Effector memory CD4-positive, alpha-beta T cell (primary cell): ENCODE measurements at regions not wholly inside any gene's neighbourhood (a gene's known extent, or its start where the extent isn't known, plus 50 kb on each side); places are given as distances from the start of the nearest gene placed in this dataset.
"Not testable (repeated sequence)": the region's sequence is repeated elsewhere in the genome, so short reads cannot be mapped to it uniquely, and the experiment has no call there.

Experiments
- DNase-seq, 3 donors: peaks; one replicate each; pipeline ENCODE4 v3.0.0-alpha.2; 2020
- H3K27ac ChIP-seq: 2 replicates; pipeline ENCODE4 v1.7.0; 2013; ENCODE audit warnings: mild to moderate bottlenecking, low read length, moderate library complexity; ENCODE audit not compliant: insufficient read depth, poor library complexity, severe bottlenecking
- H3K27me3 ChIP-seq: replicated peaks from 2 replicates; pipeline ENCODE4 v1.7.0; 2013; ENCODE audit warnings: mild to moderate bottlenecking, low read length; ENCODE audit not compliant: insufficient read depth, control insufficient read depth, poor library complexity, severe bottlenecking
- H3K36me3 ChIP-seq: 2 replicates; pipeline ENCODE4 v1.7.0; 2013; ENCODE audit warnings: mild to moderate bottlenecking, low read length, moderate library complexity; ENCODE audit not compliant: control insufficient read depth, insufficient read depth
- H3K4me1 ChIP-seq: 2 replicates; pipeline ENCODE4 v1.7.0; 2013; ENCODE audit warnings: low read length, mild to moderate bottlenecking; ENCODE audit not compliant: control insufficient read depth, insufficient read depth, poor library complexity, severe bottlenecking
- H3K4me3 ChIP-seq: 2 replicates; pipeline ENCODE4 v1.7.0; 2013; ENCODE audit warnings: low read length, low read depth, mild to moderate bottlenecking; ENCODE audit not compliant: insufficient read depth, poor library complexity, severe bottlenecking
- H3K9me3 ChIP-seq: 2 replicates; pipeline ENCODE4 v1.7.0; 2013; ENCODE audit warnings: mild to moderate bottlenecking, low read length, moderate library complexity; ENCODE audit not compliant: control insufficient read depth

DNA sequence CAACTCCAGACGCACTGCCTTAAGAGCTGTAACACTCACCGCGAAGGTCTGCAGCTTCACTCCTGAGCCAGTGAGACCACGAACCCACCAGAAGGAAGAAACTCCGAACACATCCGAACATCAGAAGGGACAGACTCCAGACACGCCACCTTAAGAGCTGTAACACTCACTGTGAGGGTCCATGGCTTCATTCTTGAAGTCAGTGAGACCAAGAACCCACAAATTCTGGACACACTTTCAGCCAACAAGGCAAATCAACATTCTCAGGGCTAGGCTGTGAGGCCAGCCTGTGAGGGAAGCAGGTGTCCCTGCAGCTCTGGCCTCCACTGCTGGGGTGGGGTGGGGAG is 275.3 kb downstream of the ADGRD1 start:
- not testable (repeated sequence) for H3K9me3 ChIP-seq, H3K27ac ChIP-seq, H3K27me3 ChIP-seq

DNA sequence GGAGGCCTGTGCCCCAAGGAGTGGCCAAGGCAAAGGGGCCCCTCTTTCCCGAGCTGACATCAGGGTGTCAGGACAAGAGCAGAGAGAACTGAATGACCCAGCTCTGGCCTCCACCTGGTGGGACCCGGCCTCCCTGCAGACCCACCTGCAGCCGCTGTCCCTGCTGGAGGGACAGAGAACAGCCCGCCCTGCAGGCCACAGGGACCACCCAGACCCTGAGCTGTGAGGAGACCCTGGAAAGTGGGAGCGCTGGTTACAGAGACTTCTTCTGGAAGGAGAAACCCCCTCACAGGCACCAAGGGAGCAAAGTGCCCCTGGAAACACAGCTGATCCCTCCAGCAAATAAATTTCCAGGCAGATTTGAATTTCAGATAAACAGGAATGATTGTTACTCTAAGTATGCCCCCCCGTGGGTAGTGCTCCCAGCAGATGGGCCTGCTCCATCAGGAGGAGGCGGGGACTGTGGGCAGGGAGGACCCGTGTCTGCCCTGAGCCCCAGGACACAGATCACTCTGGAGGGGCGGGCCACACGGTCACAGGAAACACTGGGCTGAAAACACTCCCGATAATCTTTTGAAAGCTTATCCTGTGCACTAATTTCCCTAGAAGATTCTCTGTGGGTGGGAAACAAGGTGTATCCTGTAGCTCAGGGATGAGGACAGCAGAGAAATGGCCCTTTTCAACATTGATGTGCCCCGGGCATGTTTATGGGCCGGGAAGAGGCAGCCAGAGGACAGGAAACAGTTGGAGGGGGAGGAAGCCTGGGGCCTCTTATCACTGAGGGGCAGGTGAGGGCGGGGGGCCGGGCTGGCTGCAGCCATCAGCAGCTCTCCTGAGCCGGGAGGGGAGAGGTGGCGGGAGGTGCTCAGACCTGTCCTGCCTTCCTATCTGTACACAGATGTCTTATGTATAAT is 276.0 kb downstream of the ADGRD1 start:
- Histone ChIP-seq H3K36me3 (no peaks in the 10 kb centered on the region), H3K9me3 (no peaks in the 10 kb centered on the region), H3K27me3 (no peaks in the 10 kb centered on the region), H3K27ac (no peak overlapping the region), H3K4me3 (no peak overlapping the region), H3K4me1 (no peaks in the 10 kb centered on the region)
- no peak for DNase-seq

More for the DNA sequence above, 275.3 kb downstream of the ADGRD1 start:
- H3K4me1 ChIP-seq, H3K36me3 ChIP-seq, H3K4me3 ChIP-seq, DNase-seq: not testable (repeated sequence)

DNA sequence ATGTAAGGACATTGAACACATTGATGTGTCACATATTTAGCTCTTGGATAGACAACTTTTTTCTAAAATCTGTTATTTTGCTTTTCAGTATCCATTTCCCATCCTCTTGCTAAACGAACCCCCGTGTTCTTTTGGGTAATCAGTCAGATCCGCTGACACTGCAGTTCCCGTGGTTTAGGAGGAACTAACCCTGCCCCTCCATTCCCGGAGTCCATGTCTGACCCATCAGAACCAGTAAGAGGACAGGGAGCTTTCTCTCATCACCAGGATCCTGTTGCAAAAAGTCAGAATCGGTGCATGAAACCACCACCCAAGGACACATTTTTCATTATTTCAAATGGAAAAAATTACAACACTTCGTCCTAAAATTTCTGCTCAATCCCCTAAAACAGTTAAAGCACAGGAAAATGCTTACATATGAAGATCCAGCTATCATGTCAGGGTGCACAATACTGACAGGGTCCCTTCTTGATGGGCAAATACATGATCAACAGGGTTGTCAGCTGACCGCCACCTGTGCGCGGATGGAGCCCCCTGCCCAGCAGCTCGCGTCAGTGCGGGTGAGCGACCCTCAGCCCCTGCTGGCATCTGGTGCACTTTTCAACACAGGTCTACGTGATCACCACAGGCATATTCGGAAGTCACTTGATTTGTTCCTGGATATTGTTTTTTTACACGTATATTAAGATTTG is 276.8 kb downstream of the ADGRD1 start:
- no peaks in the 10 kb centered on the region for H3K27me3 ChIP-seq
- H3K36me3 ChIP-seq: no peaks in the 10 kb centered on the region
- no peak overlapping the region for H3K27ac ChIP-seq
- H3K9me3 ChIP-seq: no peaks in the 10 kb centered on the region
- no peak for DNase-seq
- no peaks in the 10 kb centered on the region for H3K4me1 ChIP-seq
- no peak overlapping the region for H3K4me3 ChIP-seq

DNA sequence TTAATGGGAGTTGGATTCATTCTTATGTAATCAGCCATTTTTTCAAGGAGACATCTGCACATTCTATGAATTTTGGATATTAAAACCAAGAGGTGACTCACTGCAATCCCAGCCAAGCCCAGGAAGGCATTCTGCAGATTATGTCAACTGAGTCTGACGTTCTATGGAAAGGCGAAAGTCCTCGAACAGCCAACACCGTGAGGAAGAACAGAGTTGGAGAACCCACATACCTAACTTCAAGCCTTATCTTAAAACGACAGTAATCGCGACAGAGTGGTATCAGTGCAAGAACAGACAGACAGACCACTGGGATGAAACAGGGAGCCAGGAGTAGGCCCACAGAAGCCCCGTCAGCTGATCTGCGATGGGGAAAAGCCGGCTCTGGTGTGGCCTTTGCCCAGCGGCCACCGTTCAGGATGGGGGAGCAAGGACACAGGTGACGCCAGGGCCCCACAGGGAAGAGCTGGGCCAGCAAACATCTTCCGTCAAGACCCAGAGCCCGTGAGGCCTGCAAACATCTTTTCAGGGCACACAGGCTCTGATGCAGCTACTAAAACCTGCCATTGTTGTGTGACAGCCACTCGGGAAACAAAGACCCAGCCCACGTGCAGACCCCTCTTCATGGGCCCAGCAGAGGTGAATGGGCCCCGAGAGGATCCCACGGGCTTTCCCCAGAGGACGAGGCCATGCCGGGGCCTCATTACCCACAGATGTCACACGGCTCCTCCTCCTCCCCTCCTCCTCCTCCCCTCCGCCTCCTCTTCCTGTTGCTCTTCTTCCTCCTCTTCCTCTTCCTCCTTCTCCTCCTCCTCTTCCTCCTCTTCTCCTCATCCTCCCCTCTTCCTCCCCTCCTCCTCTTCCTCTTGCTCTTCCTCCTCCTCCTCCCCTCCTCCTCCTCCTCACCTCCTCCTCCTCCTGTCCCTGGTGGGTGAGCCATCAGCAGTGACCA is 277.6 kb downstream of the ADGRD1 start:
- Histone ChIP-seq H3K27me3 (no peaks in the 10 kb centered on the region), H3K9me3 (no peaks in the 10 kb centered on the region), H3K36me3 (no peaks in the 10 kb centered on the region), H3K4me3 (no peak overlapping the region), H3K4me1 (no peaks in the 10 kb centered on the region), H3K27ac (no peak overlapping the region)
- DNase-seq: no peak

DNA sequence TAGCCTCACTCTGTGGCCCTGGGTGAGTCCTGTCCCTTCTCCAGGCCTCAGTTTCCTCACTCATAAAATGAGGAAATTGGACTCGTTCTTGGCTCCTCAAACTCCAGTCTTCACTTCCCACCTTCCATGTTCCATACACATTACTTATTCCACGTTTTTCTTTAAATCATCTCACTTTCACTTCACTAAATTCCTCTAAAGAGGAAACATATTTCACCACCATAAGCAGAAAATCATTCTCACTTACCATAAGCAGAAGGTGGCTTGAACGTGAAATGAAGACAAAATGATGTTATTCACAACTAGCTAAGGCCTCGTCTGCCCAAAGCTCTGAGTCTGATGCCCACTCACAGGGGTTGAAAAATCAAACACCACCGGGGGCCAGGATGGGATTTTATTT is 278.3 kb downstream of the ADGRD1 start:
- Histone ChIP-seq H3K4me3 (no peak overlapping the region), H3K36me3 (no peaks in the 10 kb centered on the region), H3K27me3 (no peaks in the 10 kb centered on the region), H3K27ac (no peak overlapping the region), H3K9me3 (no peaks in the 10 kb centered on the region), H3K4me1 (no peaks in the 10 kb centered on the region)
- DNase-seq: no peak

DNA sequence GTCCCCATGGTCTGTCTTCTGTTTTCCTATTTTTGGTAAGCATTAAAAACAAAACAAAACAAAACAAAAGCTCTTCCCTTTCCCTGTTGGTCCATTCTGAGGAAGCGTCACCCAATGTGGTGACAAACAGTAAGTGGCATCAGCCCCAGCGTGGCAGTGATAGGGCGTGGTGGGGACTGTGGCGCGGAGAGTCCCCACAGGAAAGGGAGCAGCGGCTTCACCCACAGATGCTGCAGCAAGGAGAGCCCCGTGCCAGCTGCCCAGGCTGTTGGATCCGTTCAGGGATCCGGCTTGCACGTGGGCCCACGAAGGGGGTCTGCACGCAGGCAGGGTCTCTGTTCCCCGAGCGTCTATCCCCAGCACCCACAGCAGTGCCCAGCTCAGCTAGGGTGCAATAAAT is 279.2 kb downstream of the ADGRD1 start:
- H3K9me3 ChIP-seq, DNase-seq, H3K27me3 ChIP-seq, H3K4me3 ChIP-seq, H3K27ac ChIP-seq, H3K36me3 ChIP-seq, H3K4me1 ChIP-seq: not testable (repeated sequence)

DNA sequence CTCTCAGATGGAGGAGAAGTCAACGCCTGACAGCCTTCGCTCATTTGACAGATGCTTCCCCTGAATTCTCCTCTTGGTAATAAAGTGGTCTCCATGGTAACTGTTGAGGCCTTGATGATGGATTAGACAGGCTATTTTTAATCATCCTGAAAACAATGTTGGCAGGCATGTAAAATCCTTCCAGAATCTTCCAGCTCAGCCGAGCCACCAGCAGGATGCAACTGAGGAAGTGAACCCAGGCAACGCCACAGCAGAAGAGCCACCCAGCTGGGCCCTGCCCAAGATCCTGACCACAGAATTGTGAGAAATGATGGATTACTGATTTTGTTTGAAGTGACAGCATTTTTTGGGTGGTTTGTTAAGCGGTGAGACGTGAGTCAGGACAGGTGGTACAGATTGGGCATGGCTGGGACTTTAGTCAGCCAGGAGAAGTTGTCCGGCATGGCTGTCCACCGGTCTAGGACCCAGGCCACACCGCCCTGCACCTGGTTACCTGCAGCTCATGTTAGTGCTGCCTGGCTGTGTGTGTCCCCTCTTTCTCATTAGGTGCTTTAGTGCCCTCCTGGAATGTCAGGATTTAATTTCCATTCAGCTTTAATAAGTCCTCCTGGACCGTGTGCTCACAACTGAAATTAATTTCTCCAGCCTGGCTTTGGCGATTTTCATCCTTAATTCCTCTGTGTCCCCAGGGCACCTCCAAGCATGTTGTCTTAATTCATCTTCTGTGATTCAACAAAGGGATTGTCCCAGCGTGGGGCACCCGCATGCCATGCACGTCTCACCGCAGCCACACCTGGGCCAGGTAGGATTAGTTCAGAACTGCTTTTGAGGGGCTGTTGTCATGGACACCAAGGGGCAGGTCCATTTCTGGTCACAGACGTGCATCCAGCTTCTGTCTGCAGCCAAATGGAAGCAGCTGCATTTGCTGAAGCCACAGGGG is 280.4 kb downstream of the ADGRD1 start:
- H3K27me3 ChIP-seq, DNase-seq, H3K36me3 ChIP-seq, H3K4me3 ChIP-seq, H3K27ac ChIP-seq, H3K4me1 ChIP-seq, H3K9me3 ChIP-seq: not testable (repeated sequence)

DNA sequence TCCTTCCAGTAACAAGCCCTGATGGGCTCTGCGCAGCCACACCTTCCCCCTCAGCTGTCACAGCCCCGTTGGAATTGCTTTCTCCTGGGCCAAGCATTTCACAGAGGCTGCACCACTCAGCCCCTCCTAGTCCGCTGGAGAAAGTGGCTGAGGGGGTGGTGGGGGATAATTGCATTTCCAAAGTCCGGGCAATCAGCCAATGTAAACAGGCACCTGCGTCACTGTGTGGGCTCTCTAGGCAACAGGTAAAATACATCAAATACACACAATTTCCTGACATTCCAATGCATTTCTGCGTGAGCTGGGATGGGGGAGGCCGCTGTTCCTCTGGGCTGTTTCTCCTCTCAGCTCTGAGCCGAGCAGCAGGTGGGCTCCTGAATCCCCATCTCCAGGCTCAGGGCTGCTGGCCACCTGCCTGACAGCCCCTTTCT is 281.1 kb downstream of the ADGRD1 start:
- not testable (repeated sequence) for H3K36me3 ChIP-seq, H3K27me3 ChIP-seq, DNase-seq, H3K27ac ChIP-seq, H3K4me3 ChIP-seq, H3K9me3 ChIP-seq, H3K4me1 ChIP-seq

DNA sequence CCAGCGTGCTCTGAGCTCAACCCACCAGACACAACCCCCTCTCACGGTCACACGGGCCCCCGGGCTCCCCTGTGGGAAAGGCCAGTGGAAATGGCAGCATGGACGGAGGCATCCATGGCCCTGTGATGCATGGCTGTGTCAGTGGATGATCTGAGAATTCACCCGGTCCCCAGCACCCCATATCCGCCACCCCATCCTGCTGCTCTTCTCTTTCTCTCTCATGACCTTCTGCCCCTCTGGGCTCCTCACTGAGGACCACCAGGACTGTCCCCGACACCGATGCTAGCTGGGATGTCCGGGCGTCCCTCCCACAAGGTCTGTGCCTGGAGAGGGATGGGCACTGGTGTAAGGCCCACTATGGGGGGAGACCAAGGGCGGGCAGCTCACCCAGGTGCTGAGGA is 282.2 kb downstream of the ADGRD1 start:
- no peak for DNase-seq
- H3K27me3 ChIP-seq: no peaks in the 10 kb centered on the region
- H3K27ac ChIP-seq: no peak overlapping the region
- H3K9me3 ChIP-seq: no peaks in the 10 kb centered on the region
- H3K36me3 ChIP-seq: no peaks in the 10 kb centered on the region
- no peak overlapping the region for H3K4me3 ChIP-seq
- H3K4me1 ChIP-seq: no peaks in the 10 kb centered on the region
